DND-41 (cell line): ENCODE measurements at regions not wholly inside any gene's neighbourhood (a gene's known extent, or its start where the extent isn't known, plus 50 kb on each side); places are given as distances from the start of the nearest gene placed in this dataset.

Source experiments
- CTCF ChIP-seq: IDR thresholded peaks from 2 replicates; pipeline ENCODE4 v1.5.1; 2012; ENCODE audit warnings: borderline replicate concordance, low read length, moderate library complexity, mild to moderate bottlenecking; ENCODE audit not compliant: poor library complexity, severe bottlenecking; ENCODE audit errors: extremely low read depth
- EZH2 ChIP-seq: IDR thresholded peaks from 3 replicates; pipeline ENCODE4 v1.6.1; 2012; ENCODE audit warnings: borderline replicate concordance, low read depth, mild to moderate bottlenecking, moderate library complexity, low read length, inconsistent platforms; ENCODE audit not compliant: severe bottlenecking

- TF ChIP-seq EZH2: no peak
- TF ChIP-seq CTCF: no peak
These were observed 183.4 kb downstream of the SPRY1 start for GRCh38 chr4:123579961-123580360.
